ENCODE measurements at regions not wholly inside any gene's neighbourhood (a gene's known extent, or its start where the extent isn't known, plus 50 kb on each side); places are given as distances from the start of the nearest gene placed in this dataset.

DNA sequence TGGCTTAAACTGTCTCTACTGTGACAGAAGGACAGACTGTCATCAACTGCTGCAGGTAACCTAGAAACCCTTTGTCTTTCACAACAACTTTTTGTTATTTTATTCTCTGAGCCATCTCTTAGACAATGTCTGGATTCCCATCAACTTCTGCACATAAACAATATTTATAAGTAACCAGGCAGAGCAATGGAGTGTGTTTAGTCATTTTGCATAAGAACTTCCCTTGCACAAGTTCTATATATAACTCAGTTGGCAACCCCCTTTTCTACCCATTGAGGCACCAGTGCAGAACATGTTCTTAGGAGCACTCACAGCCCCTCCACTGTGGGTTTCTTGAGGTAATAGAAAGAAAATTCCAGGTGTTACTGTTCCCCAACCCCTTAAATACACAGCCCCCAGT lies 65.0 kb upstream of the IL6 start:
- TF ChIP-seq JUNB (IDR thresholded peaks at IDR 0.05) (no peak), POLR2AphosphoS2 (conservative IDR thresholded peaks at IDR 0.05; ENCODE audit: low read length) (no peak), HDAC2 (IDR thresholded peaks at IDR 0.05) (no peak), RFX5 (IDR thresholded peaks at IDR 0.05) (no peak), MAZ (IDR thresholded peaks at IDR 0.05; ENCODE audit: borderline replicate concordance, low read depth, low read length) (no peak), EHMT2 (IDR thresholded peaks at IDR 0.05; ENCODE audit: low read depth) (no peak), PHF8 (IDR thresholded peaks at IDR 0.05; ENCODE audit: borderline replicate concordance, low read depth) (no peak), ZSCAN20 (CRISPR knock-in tag; IDR thresholded peaks at IDR 0.05) (no peak), ESRRA (IDR thresholded peaks at IDR 0.05; ENCODE audit: borderline replicate concordance, low read length) (no peak)
- TF ChIP-seq, protein P1, sequence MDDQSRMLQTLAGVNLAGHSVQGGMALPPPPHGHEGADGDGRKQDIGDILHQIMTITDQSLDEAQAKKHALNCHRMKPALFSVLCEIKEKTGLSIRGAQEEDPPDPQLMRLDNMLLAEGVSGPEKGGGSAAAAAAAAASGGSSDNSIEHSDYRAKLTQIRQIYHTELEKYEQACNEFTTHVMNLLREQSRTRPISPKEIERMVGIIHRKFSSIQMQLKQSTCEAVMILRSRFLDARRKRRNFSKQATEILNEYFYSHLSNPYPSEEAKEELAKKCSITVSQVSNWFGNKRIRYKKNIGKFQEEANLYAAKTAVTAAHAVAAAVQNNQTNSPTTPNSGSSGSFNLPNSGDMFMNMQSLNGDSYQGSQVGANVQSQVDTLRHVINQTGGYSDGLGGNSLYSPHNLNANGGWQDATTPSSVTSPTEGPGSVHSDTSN (IDR thresholded peaks at IDR 0.05), result no peak
- TF ChIP-seq, protein P2, sequence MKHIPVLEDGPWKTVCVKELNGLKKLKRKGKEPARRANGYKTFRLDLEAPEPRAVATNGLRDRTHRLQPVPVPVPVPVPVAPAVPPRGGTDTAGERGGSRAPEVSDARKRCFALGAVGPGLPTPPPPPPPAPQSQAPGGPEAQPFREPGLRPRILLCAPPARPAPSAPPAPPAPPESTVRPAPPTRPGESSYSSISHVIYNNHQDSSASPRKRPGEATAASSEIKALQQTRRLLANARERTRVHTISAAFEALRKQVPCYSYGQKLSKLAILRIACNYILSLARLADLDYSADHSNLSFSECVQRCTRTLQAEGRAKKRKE (CRISPR knock-in tag; IDR thresholded peaks at IDR 0.05; ENCODE audit: low read depth), result no peak
- Histone ChIP-seq H3K4me2 (no peak overlapping the region), H3K4me1 (peaks cover 21% of the 10 kb centered on the region), H3K9me3 (no peaks in the 10 kb centered on the region), H3K27ac (peak overlapping the region in 1 of 2 experiments; percentile 60; a peak in 2 of 6 replicates), H3K4me3 (no peak overlapping the region)
- POLR2A ChIA-PET, result no interaction called here
- no peak for DNase-seq (ENCODE audit: low read depth in 1 of 2, low spot score in 1 of 2)
- no peak for ATAC-seq
- CTCF ChIA-PET, result interaction anchor here (1.0 to 2.7 kb wide), 4 partner anchors 13 to 102 kb away, joined by 3 to 10 read pairs (median 4); no protein-coding TSS in a partner anchor
- FAIRE-seq, result no peak

DNA sequence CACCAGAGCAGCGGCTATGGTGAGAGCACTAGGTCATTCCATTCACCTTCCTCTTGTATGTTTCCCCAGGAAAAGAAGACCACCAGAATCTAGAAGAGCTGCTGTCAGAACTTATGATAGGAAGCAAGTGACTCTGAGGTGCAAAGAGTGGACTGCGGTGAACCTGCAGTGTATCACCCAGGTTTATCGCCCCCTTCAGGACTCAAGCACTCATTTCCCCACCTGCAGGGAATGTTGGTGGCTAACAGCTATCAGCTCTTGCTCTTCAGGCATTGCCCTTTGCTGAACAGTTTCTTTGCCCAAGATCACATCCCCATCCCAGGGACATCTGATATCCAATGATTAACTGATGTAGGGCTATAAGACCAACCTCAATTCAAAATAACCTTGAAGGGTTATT lies 66.3 kb upstream of the IL6 start:
- peak in 1 of 2 experiments; percentile 27 for DNase-seq (ENCODE audit: low read depth in 1 of 2, low spot score in 1 of 2)
- TF ChIP-seq RAD21 (conservative IDR thresholded peaks at IDR 0.05 in 1 of 2, IDR thresholded peaks at IDR 0.05 in 1 of 2) (peak in 1 of 2 experiments; percentile 2; a peak in 1 of 5 replicates), PHF8 (IDR thresholded peaks at IDR 0.05; ENCODE audit: borderline replicate concordance, low read depth) (no peak)
- TF ChIP-seq, protein P2 (CRISPR knock-in tag; IDR thresholded peaks at IDR 0.05; ENCODE audit: low read depth), result no peak
- POLR2A ChIA-PET, result no interaction called here
- ATAC-seq, result peak; percentile 43 to 77; a peak in 4 of 6 replicates
- WGBS (ENCODE audit: missing lambda C conversion rate), result 59% methylated on average over 3 of the region's 3 CpGs
- no peak overlapping the region for H3K27ac ChIP-seq
- CTCF ChIA-PET, result interaction anchor here (1.0 to 2.7 kb wide), 8 partner anchors 8 to 101 kb away, joined by 3 to 10 read pairs (median 4); no protein-coding TSS in a partner anchor
- no peak for FAIRE-seq
- H3K4me2 ChIP-seq, result no peak overlapping the region
- H3K4me3 ChIP-seq, result no peak overlapping the region
- H3K4me1 ChIP-seq, result peaks cover 13% of the 10 kb centered on the region; the same call in 2 of the 3 replicates
- no peaks in the 10 kb centered on the region for H3K9me3 ChIP-seq

DNA sequence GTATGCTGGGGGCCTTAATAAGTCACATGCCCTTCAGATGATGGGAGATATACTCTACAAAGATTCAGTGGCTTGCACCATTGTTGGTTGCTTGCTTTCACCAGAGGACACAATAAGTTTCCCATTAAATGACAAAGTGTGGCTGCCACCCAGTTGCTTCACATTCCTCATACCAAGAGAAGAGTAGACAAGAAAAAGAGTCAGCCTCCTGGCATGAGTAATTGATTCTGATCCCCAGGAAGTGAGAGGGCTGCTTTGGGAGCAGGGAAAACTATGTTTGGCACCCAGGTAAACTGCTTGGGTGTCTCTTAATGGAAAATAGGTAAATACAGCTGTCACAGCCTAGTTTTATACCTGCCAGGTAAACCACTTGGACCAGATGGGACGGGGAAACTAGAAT lies 66.7 kb upstream of the IL6 start:
- ATAC-seq (no peak), FAIRE-seq (no peak), DNase-seq (ENCODE audit: low read depth in 1 of 2, low spot score in 1 of 2) (no peak)
- 86% methylated on average over 1 of the region's 1 CpG for WGBS (ENCODE audit: missing lambda C conversion rate)
- Histone ChIP-seq H3K4me2 (no peak overlapping the region), H3K9me3 (no peaks in the 10 kb centered on the region), H3K27ac (no peak overlapping the region), H3K4me1 (peaks cover 13% of the 10 kb centered on the region; the same call in 2 of the 3 replicates), H3K4me3 (no peak overlapping the region)
- ChIA-PET POLR2A (no interaction called here), CTCF (interaction anchor here (1.2 to 2.7 kb wide), 4 partner anchors 9 to 101 kb away, joined by 4 to 10 read pairs (median 5); no protein-coding TSS in a partner anchor)
- no peak for TF ChIP-seq PHF8 (IDR thresholded peaks at IDR 0.05; ENCODE audit: borderline replicate concordance, low read depth)
- TF ChIP-seq POLR2A (IDR thresholded peaks at IDR 0.05; ENCODE audit: low read length), result no peak
- TF ChIP-seq ZFP36 (IDR thresholded peaks at IDR 0.05; ENCODE audit: borderline replicate concordance, partially characterized antibody), result no peak
- TF ChIP-seq, protein P3, sequence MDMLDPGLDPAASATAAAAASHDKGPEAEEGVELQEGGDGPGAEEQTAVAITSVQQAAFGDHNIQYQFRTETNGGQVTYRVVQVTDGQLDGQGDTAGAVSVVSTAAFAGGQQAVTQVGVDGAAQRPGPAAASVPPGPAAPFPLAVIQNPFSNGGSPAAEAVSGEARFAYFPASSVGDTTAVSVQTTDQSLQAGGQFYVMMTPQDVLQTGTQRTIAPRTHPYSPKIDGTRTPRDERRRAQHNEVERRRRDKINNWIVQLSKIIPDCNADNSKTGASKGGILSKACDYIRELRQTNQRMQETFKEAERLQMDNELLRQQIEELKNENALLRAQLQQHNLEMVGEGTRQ (IDR thresholded peaks at IDR 0.05), result no peak
- TF ChIP-seq NFE2L2 (conservative IDR thresholded peaks at IDR 0.05; ENCODE audit: low read length), result no peak
- TF ChIP-seq, protein P4, sequence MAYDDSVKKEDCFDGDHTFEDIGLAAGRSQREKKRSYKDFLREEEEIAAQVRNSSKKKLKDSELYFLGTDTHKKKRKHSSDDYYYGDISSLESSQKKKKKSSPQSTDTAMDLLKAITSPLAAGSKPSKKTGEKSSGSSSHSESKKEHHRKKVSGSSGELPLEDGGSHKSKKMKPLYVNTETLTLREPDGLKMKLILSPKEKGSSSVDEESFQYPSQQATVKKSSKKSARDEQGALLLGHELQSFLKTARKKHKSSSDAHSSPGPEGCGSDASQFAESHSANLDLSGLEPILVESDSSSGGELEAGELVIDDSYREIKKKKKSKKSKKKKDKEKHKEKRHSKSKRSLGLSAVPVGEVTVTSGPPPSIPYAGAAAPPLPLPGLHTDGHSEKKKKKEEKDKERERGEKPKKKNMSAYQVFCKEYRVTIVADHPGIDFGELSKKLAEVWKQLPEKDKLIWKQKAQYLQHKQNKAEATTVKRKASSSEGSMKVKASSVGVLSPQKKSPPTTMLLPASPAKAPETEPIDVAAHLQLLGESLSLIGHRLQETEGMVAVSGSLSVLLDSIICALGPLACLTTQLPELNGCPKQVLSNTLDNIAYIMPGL (CRISPR knock-in tag; IDR thresholded peaks at IDR 0.05; ENCODE audit: borderline replicate concordance), result no peak
- TF ChIP-seq, protein P5, sequence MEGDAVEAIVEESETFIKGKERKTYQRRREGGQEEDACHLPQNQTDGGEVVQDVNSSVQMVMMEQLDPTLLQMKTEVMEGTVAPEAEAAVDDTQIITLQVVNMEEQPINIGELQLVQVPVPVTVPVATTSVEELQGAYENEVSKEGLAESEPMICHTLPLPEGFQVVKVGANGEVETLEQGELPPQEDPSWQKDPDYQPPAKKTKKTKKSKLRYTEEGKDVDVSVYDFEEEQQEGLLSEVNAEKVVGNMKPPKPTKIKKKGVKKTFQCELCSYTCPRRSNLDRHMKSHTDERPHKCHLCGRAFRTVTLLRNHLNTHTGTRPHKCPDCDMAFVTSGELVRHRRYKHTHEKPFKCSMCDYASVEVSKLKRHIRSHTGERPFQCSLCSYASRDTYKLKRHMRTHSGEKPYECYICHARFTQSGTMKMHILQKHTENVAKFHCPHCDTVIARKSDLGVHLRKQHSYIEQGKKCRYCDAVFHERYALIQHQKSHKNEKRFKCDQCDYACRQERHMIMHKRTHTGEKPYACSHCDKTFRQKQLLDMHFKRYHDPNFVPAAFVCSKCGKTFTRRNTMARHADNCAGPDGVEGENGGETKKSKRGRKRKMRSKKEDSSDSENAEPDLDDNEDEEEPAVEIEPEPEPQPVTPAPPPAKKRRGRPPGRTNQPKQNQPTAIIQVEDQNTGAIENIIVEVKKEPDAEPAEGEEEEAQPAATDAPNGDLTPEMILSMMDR (IDR thresholded peaks at IDR 0.05), result no peak
- TF ChIP-seq RFX5 (IDR thresholded peaks at IDR 0.05), result no peak
- TF ChIP-seq HOXA7 (CRISPR knock-in tag; IDR thresholded peaks at IDR 0.05), result no peak
